Fibroblast of skin of back (primary cell): ENCODE measurements at regions not wholly inside any gene's neighbourhood (a gene's known extent, or its start where the extent isn't known, plus 50 kb on each side); places are given as distances from the start of the nearest gene placed in this dataset.

ENCODE experiments used
- DNase-seq: peaks from one replicate; pipeline ENCODE4 v3.0.0-alpha.2; 2013

- no peak for DNase-seq
These were observed 55.6 kb upstream of the ZDHHC17 start for GRCh38 chr12:76708296-76708695.

DNA sequence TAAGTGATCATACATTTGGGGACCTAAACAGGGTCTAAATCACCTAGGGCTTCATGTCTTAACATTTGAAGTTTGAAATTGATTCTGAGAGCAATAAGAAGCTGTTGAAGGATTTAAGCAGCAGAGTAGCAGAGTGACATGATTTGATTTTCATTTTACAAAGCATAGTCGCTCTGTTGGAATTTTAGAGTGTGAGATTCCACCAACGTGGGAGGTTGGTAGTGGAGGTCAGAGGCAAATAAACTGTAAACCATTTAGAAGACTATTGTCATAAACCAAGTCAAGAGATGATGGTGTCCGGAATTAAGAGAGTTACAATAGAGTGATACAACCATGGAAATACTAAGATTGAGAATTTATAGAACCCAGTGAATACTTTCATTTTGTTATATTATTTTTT lies 52.7 kb upstream of the ZDHHC17 start:
- DNase-seq: peak; percentile 60

GRCh38 chr12:76713130-76713529 lies 50.8 kb upstream of the ZDHHC17 start:
- DNase-seq: peak; percentile 33

DNA sequence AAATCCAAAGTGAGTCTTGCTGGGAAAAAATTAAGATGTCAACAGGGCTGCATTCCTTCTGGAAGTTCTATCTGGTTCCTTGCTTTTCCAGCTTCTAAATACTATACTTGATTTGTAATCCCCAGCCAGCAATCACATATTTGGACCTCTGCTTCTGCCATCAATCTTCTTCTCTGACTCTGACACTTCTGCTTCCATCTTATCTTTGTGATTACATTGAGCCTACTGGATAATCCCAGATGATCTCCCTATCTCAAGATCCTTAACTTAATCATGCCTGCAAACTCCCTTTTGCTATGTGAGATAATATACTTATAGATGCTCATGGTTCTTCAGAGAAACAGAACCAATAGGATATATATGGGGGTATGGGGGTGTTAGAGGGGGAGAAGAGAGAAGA lies 49.9 kb upstream of the ZDHHC17 start:
- no peak for DNase-seq
